A549 (cell line): ENCODE measurements at regions not wholly inside any gene's neighbourhood (a gene's known extent, or its start where the extent isn't known, plus 50 kb on each side); places are given as distances from the start of the nearest gene placed in this dataset.

Source experiments
- ATAC-seq, 2 experiments: fragments of 200-7000 bp in 1 of 2; fragments of >200 bp in 1 of 2; cut with Nextera tagmentation in 1 of 2; cut with Tn5 transposase in 1 of 2; 3 replicates each; pipeline versions ENCODE4 v1.8.0 to v1.9.1; 2018 to 2020; ENCODE audit warnings: mild to moderate bottlenecking in 1 of 2, moderate library complexity in 1 of 2
- CTCF ChIA-PET: fragments of 300-600 bp; sonication (Branson Sonifier 250); formaldehyde crosslinking; extraction: SDS; loops from one replicate; lab custom pipeline; 2021; ENCODE audit warnings: antibody characterized with exemption, inconsistent platforms; lab: Yijun Ruan, JAX
- POLR2A ChIA-PET: fragments of 350-600 bp; formaldehyde crosslinking; extraction: SDS; loops from one replicate; lab custom pipeline; 2021; ENCODE audit warnings: antibody characterized with exemption, inconsistent platforms; lab: Yijun Ruan, JAX
- DNase-seq, 2 experiments: peaks; one replicate each; pipeline versions ENCODE4 v3.0.0 to v3.0.0-alpha.2; 2011 to 2016; ENCODE audit warnings: low read depth in 1 of 2, low spot score in 1 of 2
- FAIRE-seq: peaks from 2 replicates; lab custom pipeline; 2011; peaks lifted over from hg19 to GRCh38; lab: Jason Lieb, UNC
- H3K27ac ChIP-seq, 2 experiments: fragments of >200 bp; sonication (Bioruptor Twin); formaldehyde crosslinking; 3 replicates each; pipeline ENCODE4 v1.5.1; 2016 to 2017
- H3K4me1 ChIP-seq: fragments of >200 bp; sonication (Bioruptor Twin); formaldehyde crosslinking; 3 replicates; pipeline ENCODE4 v1.6.1; 2016
- H3K4me2 ChIP-seq: fragments of >200 bp; sonication (Bioruptor Twin); formaldehyde crosslinking; 3 replicates; pipeline ENCODE4 v1.6.1; 2016
- H3K4me3 ChIP-seq: fragments of >200 bp; sonication (Bioruptor Twin); formaldehyde crosslinking; 3 replicates; pipeline ENCODE4 v1.5.1; 2016
- H3K9me3 ChIP-seq: fragments of >200 bp; sonication (Bioruptor Twin); formaldehyde crosslinking; 3 replicates; pipeline ENCODE4 v1.6.1; 2016
- BHLHE40 ChIP-seq: IDR thresholded peaks from 2 replicates; pipeline ENCODE4 v1.6.1; 2012; ENCODE audit warnings: low read depth, low read length, inconsistent platforms
- FOSB ChIP-seq: fragments of 250-450 bp; sonication (Bioruptor Pico); IDR thresholded peaks from 2 replicates; pipeline ENCODE4 v1.5.0; 2020; ENCODE audit warnings: mild to moderate bottlenecking, moderate library complexity
- FOSL2 ChIP-seq, 2 experiments: fragments of 450-650 bp in 1 of 2; fragments of >200 bp in 1 of 2; sonication (Bioruptor Twin) in 1 of 2; formaldehyde crosslinking; IDR thresholded peaks; 2 replicates each; pipeline versions ENCODE4 v1.5.0 to v1.6.1; 2016 to 2020; ENCODE audit warnings: mild to moderate bottlenecking in 1 of 2, moderate library complexity in 1 of 2
- HOXB5 ChIP-seq: fragments of 250-450 bp; sonication (Bioruptor Pico); IDR thresholded peaks from 2 replicates; pipeline ENCODE4 v1.5.0; 2020; ENCODE audit warnings: mild to moderate bottlenecking, moderate library complexity
- KDM1A ChIP-seq: fragments of 200-600 bp; sonication (generic); IDR thresholded peaks from 2 replicates; pipeline ENCODE4 v1.6.1; 2016; ENCODE audit warnings: low read depth, mild to moderate bottlenecking
- KDM5A ChIP-seq: fragments of 200-600 bp; sonication (generic); IDR thresholded peaks from 2 replicates; pipeline ENCODE4 v1.6.1; 2016; ENCODE audit warnings: antibody characterized with exemption, mild to moderate bottlenecking
- NPAS2 ChIP-seq: fragments of 250-450 bp; sonication (Bioruptor Pico); IDR thresholded peaks from 2 replicates; pipeline ENCODE4 v1.8.0; 2022; ENCODE audit warnings: mild to moderate bottlenecking, moderate library complexity, borderline replicate concordance
- PHF8 ChIP-seq: fragments of 200-600 bp; sonication (generic); IDR thresholded peaks from 2 replicates; pipeline ENCODE4 v1.6.1; 2016; ENCODE audit warnings: low read depth, mild to moderate bottlenecking, antibody characterized with exemption, moderate library complexity, borderline replicate concordance
- POLR2AphosphoS2 ChIP-seq: conservative IDR thresholded peaks from 2 replicates; pipeline ENCODE4 v1.6.1; 2012; ENCODE audit warnings: low read length, improper control_type of control experiment, inconsistent platforms
- RARB ChIP-seq: fragments of 250-450 bp; sonication (Bioruptor Pico); IDR thresholded peaks from 2 replicates; pipeline ENCODE4 v1.8.0; 2021; ENCODE audit warnings: mild to moderate bottlenecking, moderate library complexity
- SMC3 ChIP-seq: fragments of >200 bp; sonication (Bioruptor Twin); formaldehyde crosslinking; IDR thresholded peaks from 3 replicates; pipeline ENCODE4 v1.6.1; 2018; ENCODE audit warnings: inconsistent platforms
- TFCP2L1 ChIP-seq: fragments of 250-450 bp; sonication (Bioruptor Pico); IDR thresholded peaks from 2 replicates; pipeline ENCODE4 v1.5.0; 2021; ENCODE audit warnings: mild to moderate bottlenecking
- ZC3H11A ChIP-seq: fragments of 450-650 bp; IDR thresholded peaks from 2 replicates; pipeline ENCODE4 v1.6.1; 2014; ENCODE audit warnings: antibody characterized with exemption, mild to moderate bottlenecking
- WGBS: methylation state at CpG from one replicate; pipeline ENCODE4 v1.1.6; 2017; ENCODE audit errors: missing lambda C conversion rate; 5-methylcytosine and 5-hydroxymethylcytosine counted together
- TF ChIP-seq, protein P1 (sequence below): fragments of 200-600 bp; sonication (generic); IDR thresholded peaks from 2 replicates; pipeline ENCODE4 v1.6.1; 2016; ENCODE audit warnings: antibody characterized with exemption, mild to moderate bottlenecking, moderate library complexity
- TF ChIP-seq, protein P2 (sequence below): fragments of >200 bp; sonication (Bioruptor Twin); formaldehyde crosslinking; IDR thresholded peaks from 3 replicates; pipeline ENCODE4 v1.6.1; 2016
- TF ChIP-seq, protein P3 (sequence below): fragments of 450-650 bp; IDR thresholded peaks from 2 replicates; pipeline ENCODE4 v1.6.1; 2014; ENCODE audit warnings: antibody characterized with exemption
- TF ChIP-seq, protein P4 (sequence below): IDR thresholded peaks from 2 replicates; pipeline ENCODE4 v1.6.1; 2012; ENCODE audit warnings: low read depth, borderline replicate concordance

DNA sequence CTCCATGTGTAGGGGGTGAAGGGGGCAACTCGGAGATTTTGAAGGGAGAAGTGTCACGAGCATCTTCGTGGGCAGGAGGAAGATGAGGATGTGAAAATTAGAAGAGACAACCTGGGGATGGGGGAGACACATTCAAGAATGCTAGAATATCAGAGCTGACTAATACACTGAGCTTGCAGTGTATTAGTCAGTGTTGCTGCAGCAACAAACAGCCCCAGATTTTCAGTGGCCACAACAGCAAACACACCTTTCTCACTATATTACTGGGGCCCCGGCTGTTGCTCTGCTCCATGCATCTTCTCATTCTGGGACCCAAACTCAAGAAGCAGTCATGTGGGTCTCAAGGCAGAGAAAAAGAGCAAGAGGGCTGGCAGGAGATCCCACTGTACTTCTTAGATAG is 74.8 kb upstream of the SIM2 start:
- no peak for FAIRE-seq
- CTCF ChIA-PET: no interaction called here
- Histone ChIP-seq H3K4me3 (no peak overlapping the region), H3K27ac (no peak overlapping the region), H3K4me2 (no peak overlapping the region), H3K4me1 (no peaks in the 10 kb centered on the region), H3K9me3 (no peaks in the 10 kb centered on the region)
- POLR2A ChIA-PET: no interaction called here
- DNase-seq: no peak
- 51% methylated on average over 4 of the region's 4 CpGs for WGBS
- TF ChIP-seq, protein P1, sequence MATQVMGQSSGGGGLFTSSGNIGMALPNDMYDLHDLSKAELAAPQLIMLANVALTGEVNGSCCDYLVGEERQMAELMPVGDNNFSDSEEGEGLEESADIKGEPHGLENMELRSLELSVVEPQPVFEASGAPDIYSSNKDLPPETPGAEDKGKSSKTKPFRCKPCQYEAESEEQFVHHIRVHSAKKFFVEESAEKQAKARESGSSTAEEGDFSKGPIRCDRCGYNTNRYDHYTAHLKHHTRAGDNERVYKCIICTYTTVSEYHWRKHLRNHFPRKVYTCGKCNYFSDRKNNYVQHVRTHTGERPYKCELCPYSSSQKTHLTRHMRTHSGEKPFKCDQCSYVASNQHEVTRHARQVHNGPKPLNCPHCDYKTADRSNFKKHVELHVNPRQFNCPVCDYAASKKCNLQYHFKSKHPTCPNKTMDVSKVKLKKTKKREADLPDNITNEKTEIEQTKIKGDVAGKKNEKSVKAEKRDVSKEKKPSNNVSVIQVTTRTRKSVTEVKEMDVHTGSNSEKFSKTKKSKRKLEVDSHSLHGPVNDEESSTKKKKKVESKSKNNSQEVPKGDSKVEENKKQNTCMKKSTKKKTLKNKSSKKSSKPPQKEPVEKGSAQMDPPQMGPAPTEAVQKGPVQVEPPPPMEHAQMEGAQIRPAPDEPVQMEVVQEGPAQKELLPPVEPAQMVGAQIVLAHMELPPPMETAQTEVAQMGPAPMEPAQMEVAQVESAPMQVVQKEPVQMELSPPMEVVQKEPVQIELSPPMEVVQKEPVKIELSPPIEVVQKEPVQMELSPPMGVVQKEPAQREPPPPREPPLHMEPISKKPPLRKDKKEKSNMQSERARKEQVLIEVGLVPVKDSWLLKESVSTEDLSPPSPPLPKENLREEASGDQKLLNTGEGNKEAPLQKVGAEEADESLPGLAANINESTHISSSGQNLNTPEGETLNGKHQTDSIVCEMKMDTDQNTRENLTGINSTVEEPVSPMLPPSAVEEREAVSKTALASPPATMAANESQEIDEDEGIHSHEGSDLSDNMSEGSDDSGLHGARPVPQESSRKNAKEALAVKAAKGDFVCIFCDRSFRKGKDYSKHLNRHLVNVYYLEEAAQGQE: no peak
- TF ChIP-seq, protein P2, sequence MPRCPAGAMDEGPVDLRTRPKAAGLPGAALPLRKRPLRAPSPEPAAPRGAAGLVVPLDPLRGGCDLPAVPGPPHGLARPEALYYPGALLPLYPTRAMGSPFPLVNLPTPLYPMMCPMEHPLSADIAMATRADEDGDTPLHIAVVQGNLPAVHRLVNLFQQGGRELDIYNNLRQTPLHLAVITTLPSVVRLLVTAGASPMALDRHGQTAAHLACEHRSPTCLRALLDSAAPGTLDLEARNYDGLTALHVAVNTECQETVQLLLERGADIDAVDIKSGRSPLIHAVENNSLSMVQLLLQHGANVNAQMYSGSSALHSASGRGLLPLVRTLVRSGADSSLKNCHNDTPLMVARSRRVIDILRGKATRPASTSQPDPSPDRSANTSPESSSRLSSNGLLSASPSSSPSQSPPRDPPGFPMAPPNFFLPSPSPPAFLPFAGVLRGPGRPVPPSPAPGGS: no peak
- TF ChIP-seq PHF8: no peak
- TF ChIP-seq KDM5A: no peak
- TF ChIP-seq FOSL2 (IDR thresholded peaks at IDR 0.05): no peak
- TF ChIP-seq FOSL2 (CRISPR knock-in tag; IDR thresholded peaks at IDR 0.05): no peak
- TF ChIP-seq SMC3: no peak
- no peak for TF ChIP-seq BHLHE40
- TF ChIP-seq, all 56 proteins: peak for 0
- ATAC-seq: no peak

DNA sequence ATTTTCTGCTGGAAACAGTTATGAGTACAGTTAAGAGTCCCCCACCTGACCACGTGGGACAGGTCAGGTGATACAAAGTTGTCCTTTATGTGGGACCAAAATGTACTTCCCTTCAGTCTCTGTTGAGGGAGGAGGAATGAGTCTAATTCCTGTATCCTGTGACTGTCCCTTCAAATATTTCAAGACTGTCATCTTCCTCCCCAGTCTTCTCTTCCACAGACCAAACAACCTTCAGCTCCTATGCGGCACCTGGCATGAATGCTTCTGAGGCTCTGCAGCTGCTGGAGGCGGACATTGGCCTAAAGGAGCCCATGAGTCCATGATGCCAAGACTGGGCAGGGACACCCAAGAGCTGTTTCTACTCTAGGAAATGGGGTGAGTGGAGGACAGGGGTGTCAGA is 72.1 kb upstream of the SIM2 start:
- Histone ChIP-seq H3K27ac (no peak overlapping the region), H3K4me2 (no peak overlapping the region), H3K4me1 (no peaks in the 10 kb centered on the region), H3K4me3 (no peak overlapping the region), H3K9me3 (no peaks in the 10 kb centered on the region)
- POLR2A ChIA-PET: no interaction called here
- WGBS: 69% methylated on average over 3 of the region's 3 CpGs
- CTCF ChIA-PET: no interaction called here
- no peak for ATAC-seq
- TF ChIP-seq, protein P3, sequence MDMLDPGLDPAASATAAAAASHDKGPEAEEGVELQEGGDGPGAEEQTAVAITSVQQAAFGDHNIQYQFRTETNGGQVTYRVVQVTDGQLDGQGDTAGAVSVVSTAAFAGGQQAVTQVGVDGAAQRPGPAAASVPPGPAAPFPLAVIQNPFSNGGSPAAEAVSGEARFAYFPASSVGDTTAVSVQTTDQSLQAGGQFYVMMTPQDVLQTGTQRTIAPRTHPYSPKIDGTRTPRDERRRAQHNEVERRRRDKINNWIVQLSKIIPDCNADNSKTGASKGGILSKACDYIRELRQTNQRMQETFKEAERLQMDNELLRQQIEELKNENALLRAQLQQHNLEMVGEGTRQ: peak; percentile 18; the same call in 1 of the 2 replicates
- TF ChIP-seq POLR2AphosphoS2: no peak
- FAIRE-seq: no peak
- no peak for DNase-seq

DNA sequence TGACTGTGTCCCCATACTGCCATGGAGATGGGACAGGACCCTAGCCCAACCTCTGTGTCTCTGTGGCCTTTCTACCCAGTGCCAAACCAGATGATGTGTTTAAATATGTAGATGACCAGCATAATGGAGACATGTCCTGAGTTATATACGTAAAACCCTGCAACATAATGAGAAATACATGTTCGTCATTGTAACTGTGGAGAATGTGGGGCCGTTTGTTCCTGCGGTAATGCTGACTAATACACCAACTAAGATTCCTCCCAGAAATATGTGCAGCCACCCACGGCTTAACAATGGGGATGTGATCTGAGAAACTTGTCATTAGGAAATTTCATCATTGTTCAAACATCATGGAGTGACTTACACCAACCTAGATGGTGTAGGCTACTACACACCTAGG is 71.7 kb upstream of the SIM2 start:
- ATAC-seq (no peak), DNase-seq (no peak), FAIRE-seq (no peak)
- Histone ChIP-seq H3K9me3 (no peaks in the 10 kb centered on the region), H3K4me2 (no peak overlapping the region), H3K4me3 (no peak overlapping the region), H3K4me1 (no peaks in the 10 kb centered on the region), H3K27ac (no peak overlapping the region)
- TF ChIP-seq HOXB5 (CRISPR knock-in tag): no peak
- no peak for TF ChIP-seq SMC3
- TF ChIP-seq KDM5A: no peak
- no peak for TF ChIP-seq PHF8
- ChIA-PET CTCF (no interaction called here), POLR2A (no interaction called here)
- WGBS: 82% methylated on average over 5 of the region's 5 CpGs

DNA sequence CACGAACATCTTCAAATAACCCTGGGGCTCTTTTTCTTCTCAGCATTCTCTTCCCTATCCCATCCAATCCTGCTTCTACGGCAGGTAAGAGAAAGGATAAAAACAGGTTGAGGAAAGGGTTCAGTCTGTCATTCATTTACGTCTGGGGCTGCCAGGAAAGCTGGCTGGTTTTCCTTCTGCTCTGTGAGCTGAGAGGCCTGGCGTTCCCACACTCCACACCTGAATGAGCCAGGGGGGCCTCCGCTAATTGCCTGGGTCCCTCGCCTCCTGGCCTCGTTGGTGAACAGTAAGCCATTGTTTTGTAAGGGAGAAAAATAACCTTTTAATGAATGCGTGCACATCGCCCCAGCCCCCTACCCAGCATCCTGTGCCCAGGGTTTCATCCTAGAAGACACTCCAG is 70.8 kb upstream of the SIM2 start:
- Histone ChIP-seq H3K4me3 (no peak overlapping the region), H3K27ac (no peak overlapping the region), H3K4me2 (no peak overlapping the region), H3K4me1 (no peaks in the 10 kb centered on the region), H3K9me3 (no peaks in the 10 kb centered on the region)
- DNase-seq (no peak), ATAC-seq (no peak), FAIRE-seq (no peak)
- TF ChIP-seq KDM1A (no peak), RARB (CRISPR knock-in tag) (no peak), NPAS2 (CRISPR knock-in tag) (no peak), TFCP2L1 (CRISPR knock-in tag) (no peak), HOXB5 (CRISPR knock-in tag) (no peak), FOSB (CRISPR knock-in tag) (no peak), ZC3H11A (no peak)
- TF ChIP-seq, protein P4, sequence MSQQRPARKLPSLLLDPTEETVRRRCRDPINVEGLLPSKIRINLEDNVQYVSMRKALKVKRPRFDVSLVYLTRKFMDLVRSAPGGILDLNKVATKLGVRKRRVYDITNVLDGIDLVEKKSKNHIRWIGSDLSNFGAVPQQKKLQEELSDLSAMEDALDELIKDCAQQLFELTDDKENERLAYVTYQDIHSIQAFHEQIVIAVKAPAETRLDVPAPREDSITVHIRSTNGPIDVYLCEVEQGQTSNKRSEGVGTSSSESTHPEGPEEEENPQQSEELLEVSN: no peak
- TF ChIP-seq, protein P1: no peak
- 83% methylated on average over 9 of the region's 9 CpGs for WGBS
- POLR2A ChIA-PET: no interaction called here
- CTCF ChIA-PET: no interaction called here
